Prostate gland (tissue), 2 donors: ENCODE measurements at regions not wholly inside any gene's neighbourhood (a gene's known extent, or its start where the extent isn't known, plus 50 kb on each side); places are given as distances from the start of the nearest gene placed in this dataset.

Experiments used
- DNase-seq: peaks from one replicate; pipeline ENCODE4 v3.0.0-alpha.2; 2019; ENCODE audit warnings: low spot score
- H3K27ac ChIP-seq, 2 donors: fragments of 200-600 bp; sonication (generic); 2 replicates each; pipeline ENCODE4 v1.5.1; 2017 to 2019
- H3K27me3 ChIP-seq: fragments of 200-600 bp; sonication (generic); replicated peaks from 2 replicates; pipeline ENCODE4 v1.5.1; 2019; ENCODE audit not compliant: insufficient read depth
- H3K36me3 ChIP-seq, 2 donors: fragments of 200-600 bp; sonication (generic); 1 replicate in 1 of 2; 2 replicates in 1 of 2; pipeline versions ENCODE4 v1.5.1 to v1.8.1; 2017 to 2019
- H3K4me1 ChIP-seq: fragments of 200-600 bp; sonication (generic); replicated peaks from 2 replicates; pipeline ENCODE4 v1.5.1; 2019
- H3K4me3 ChIP-seq, 2 donors: fragments of 200-600 bp; sonication (generic); 2 replicates each; pipeline ENCODE4 v1.5.1; 2017 to 2019
- H3K9me3 ChIP-seq: fragments of 200-600 bp; sonication (generic); 2 replicates; pipeline ENCODE4 v1.5.1; 2017
- POLR2A ChIP-seq: fragments of 450-650 bp; IDR thresholded peaks from one replicate; pipeline ENCODE4 v1.6.1; 2016; ENCODE audit warnings: antibody characterized with exemption, mild to moderate bottlenecking
- POLR2AphosphoS5 ChIP-seq: sonication (generic); formaldehyde crosslinking; IDR thresholded peaks from one replicate; pipeline ENCODE4 v1.6.1; 2017; ENCODE audit warnings: antibody characterized with exemption
- WGBS: methylation state at CpG from one replicate; pipeline ENCODE4 v1.1.5; 2018; 5-methylcytosine and 5-hydroxymethylcytosine counted together
- intact Hi-C: fragments of 100-400 bp; cut with DNase I; formaldehyde crosslinking; loops from one replicate; pipeline ENCODE4 v1.14.2; 2022
- TF ChIP-seq, protein P1 (sequence below), 4 experiments: fragments of 200-600 bp in 2 of 4; fragments of 450-650 bp in 2 of 4; sonication (generic) in 2 of 4; IDR thresholded peaks; 1 replicate in 3 of 4; 2 replicates in 1 of 4; pipeline ENCODE4 v1.5.1; 2016 to 2019; ENCODE audit warnings: antibody characterized with exemption in 4 of 4, mild to moderate bottlenecking in 2 of 4, moderate library complexity in 2 of 4

DNA sequence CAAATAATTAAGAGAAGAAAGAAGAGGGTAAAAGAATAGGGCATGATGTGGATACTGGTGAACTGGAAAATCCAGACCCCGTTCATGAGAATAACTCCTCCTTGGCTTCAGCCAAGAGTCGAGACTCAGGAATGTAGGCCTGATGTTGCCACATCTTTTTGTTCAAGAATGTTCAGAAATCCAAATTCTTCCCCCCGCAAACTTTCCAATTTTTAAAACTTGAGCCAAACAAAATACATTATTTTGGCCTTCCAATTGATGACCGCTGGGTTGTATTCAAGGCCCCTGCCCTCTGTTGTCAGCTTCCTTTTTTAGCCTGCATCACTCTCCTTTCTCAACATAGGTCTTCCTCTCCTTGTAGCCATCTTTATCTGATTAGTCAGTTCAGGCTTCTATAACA is 106.1 kb downstream of the TNFAIP3 start:
- no peaks in the 10 kb centered on the region for H3K27me3 ChIP-seq
- no peaks in the 10 kb centered on the region for H3K4me1 ChIP-seq
- H3K4me3 ChIP-seq = no peak overlapping the region
- no peak for TF ChIP-seq POLR2A
- H3K9me3 ChIP-seq = no peaks in the 10 kb centered on the region
- no peak for DNase-seq
- no peak overlapping the region for H3K27ac ChIP-seq
- 72% methylated on average over 4 of the region's 4 CpGs for WGBS
- H3K36me3 ChIP-seq = no peaks in the 10 kb centered on the region
- intact Hi-C loops = loop anchor here (10.0 kb wide), 1 partner anchor 268 kb away; no protein-coding TSS in a partner anchor

DNA sequence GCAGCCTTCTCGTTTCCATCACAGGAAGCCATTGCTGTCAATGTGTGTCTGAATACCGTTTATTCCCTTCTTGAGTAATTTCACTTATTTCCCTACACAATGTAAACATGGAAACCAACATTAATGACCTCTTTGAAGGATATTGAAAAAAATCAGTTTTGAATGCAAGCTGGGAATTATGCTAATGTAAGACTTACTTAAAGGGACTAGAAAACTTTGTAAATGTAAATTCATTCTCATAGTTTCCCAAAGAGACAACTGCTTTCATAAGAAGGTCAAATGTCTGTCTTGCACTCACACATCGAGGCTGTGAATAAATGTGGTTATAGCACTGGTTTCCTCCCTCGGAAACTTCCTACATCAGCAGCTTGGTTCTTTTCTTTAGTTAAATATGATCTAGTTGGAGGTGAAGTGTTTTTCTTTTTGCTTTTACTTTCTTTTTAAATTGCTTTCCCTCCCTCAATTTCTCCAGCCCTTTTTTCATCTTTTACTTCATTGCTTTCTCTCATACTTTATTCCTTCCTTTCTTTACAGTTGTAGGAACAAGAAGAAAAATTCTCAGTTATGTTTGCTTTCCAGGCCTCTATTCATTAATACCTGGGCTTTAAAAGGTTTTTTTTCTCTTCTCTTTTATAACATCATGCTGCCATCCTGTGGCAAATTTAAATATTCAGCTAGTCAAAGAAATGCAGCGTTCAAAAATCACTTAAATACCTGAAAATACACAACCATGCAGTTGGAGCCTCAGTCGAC is 108.3 kb downstream of the TNFAIP3 start:
- H3K4me3 ChIP-seq = no peak overlapping the region
- DNase-seq = no peak
- no peaks in the 10 kb centered on the region for H3K27me3 ChIP-seq
- H3K36me3 ChIP-seq = no peaks in the 10 kb centered on the region
- TF ChIP-seq, protein P1, sequence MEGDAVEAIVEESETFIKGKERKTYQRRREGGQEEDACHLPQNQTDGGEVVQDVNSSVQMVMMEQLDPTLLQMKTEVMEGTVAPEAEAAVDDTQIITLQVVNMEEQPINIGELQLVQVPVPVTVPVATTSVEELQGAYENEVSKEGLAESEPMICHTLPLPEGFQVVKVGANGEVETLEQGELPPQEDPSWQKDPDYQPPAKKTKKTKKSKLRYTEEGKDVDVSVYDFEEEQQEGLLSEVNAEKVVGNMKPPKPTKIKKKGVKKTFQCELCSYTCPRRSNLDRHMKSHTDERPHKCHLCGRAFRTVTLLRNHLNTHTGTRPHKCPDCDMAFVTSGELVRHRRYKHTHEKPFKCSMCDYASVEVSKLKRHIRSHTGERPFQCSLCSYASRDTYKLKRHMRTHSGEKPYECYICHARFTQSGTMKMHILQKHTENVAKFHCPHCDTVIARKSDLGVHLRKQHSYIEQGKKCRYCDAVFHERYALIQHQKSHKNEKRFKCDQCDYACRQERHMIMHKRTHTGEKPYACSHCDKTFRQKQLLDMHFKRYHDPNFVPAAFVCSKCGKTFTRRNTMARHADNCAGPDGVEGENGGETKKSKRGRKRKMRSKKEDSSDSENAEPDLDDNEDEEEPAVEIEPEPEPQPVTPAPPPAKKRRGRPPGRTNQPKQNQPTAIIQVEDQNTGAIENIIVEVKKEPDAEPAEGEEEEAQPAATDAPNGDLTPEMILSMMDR (IDR thresholded peaks at IDR 0.05) = peak in 2 of 4 experiments; percentile 46 to 47
- no peak for TF ChIP-seq POLR2AphosphoS5
- H3K27ac ChIP-seq = no peak overlapping the region
- no peaks in the 10 kb centered on the region for H3K9me3 ChIP-seq
- intact Hi-C loops = loop anchor here (10.0 kb wide), 1 partner anchor 271 kb away; no protein-coding TSS in a partner anchor
- WGBS = 51% methylated on average over 6 of the region's 6 CpGs
- H3K4me1 ChIP-seq = no peaks in the 10 kb centered on the region

DNA sequence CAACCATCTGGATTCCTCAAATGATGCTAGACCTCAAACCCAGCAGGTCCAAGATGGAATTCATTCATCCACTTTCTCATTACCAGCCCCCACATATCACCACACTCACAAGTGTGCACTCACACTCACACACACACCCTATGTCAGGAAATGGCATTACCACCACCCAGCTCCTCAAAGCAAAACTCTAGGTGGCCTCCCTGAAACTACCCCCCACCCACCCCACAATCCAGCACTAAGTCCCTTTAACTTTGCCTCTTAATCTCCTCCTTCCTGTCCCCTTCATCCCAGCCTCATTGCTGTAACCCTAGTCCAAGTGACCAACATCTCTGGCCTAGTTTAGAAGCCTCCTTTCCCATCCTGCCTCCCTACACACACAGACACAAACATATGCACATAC is 109.4 kb downstream of the TNFAIP3 start:
- no peak overlapping the region for H3K4me3 ChIP-seq
- no peak for DNase-seq
- TF ChIP-seq, protein P1 (IDR thresholded peaks at IDR 0.05) = no peak
- TF ChIP-seq POLR2A (no peak), POLR2AphosphoS5 (no peak)
- intact Hi-C loops = loop anchor here (10.0 kb wide), 1 partner anchor 272 kb away; no protein-coding TSS in a partner anchor
- H3K36me3 ChIP-seq = no peaks in the 10 kb centered on the region
- H3K27ac ChIP-seq = no peak overlapping the region
- no peaks in the 10 kb centered on the region for H3K9me3 ChIP-seq
- H3K27me3 ChIP-seq = no peaks in the 10 kb centered on the region
- H3K4me1 ChIP-seq = no peaks in the 10 kb centered on the region

DNA sequence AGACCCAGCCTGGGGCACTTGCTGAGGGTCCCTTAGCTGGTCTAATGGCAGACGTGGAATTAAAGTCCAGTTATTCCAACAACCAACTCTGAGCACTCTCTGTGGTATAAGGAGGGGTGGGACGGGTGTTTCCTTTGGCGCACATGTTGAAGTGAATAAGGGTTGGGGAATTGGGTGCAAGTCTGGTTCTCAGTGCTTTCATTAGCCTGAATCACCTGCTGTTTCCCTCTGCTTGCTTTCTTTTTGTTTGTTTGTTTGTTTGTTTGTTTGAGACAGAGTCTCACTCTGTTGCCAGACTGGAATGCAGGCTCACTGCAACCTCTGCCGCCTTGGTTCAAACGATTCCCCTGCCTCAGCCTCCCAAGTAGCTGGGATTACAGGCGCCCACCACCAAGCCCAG is 110.1 kb downstream of the TNFAIP3 start:
- 80% methylated on average over 6 of the region's 6 CpGs for WGBS
- no peak for DNase-seq
- Histone ChIP-seq H3K4me3 (no peak overlapping the region), H3K9me3 (no peaks in the 10 kb centered on the region), H3K36me3 (no peaks in the 10 kb centered on the region), H3K27me3 (no peaks in the 10 kb centered on the region), H3K4me1 (no peaks in the 10 kb centered on the region), H3K27ac (no peak overlapping the region)
- intact Hi-C loops = loop anchor here (10.0 kb wide), 1 partner anchor 272 kb away; no protein-coding TSS in a partner anchor
- TF ChIP-seq POLR2AphosphoS5 (no peak), POLR2A (no peak)
- TF ChIP-seq, protein P1 (IDR thresholded peaks at IDR 0.05) = no peak

DNA sequence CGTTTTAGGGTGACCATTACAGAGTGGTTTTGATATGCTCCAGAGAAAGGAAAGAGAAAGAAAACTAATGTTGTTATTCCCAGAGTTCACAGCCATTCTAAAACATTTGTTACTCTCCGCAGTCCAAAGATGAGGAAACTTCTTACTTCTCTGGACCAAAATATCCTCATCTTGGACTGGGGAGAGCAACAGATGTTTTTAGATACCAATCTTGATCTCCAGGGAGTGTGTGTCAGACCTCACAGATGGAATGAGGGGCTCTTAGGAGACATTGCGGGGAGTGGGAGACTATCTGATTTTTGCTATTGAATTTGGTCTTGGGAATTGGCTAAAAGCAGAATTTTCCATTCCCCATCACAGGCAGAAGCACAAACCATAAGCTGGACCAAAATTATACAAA is 110.8 kb downstream of the TNFAIP3 start:
- 36% methylated on average over 3 of the region's 3 CpGs for WGBS
- Histone ChIP-seq H3K36me3 (no peaks in the 10 kb centered on the region), H3K27ac (no peak overlapping the region), H3K4me1 (no peaks in the 10 kb centered on the region), H3K9me3 (no peaks in the 10 kb centered on the region), H3K4me3 (no peak overlapping the region), H3K27me3 (no peaks in the 10 kb centered on the region)
- TF ChIP-seq POLR2A (no peak), POLR2AphosphoS5 (no peak)
- TF ChIP-seq, protein P1 (IDR thresholded peaks at IDR 0.05) = no peak
- DNase-seq = no peak
- intact Hi-C loops = loop anchor here (10.0 kb wide), 1 partner anchor 273 kb away; no protein-coding TSS in a partner anchor
